Activated CD8-positive, alpha-beta memory T cell treated with anti-CD3 and anti-CD28 coated beads, Interleukin-2, amount 50 U/mL, for 48 hours (primary cell): ENCODE measurements at regions not wholly inside any gene's neighbourhood (a gene's known extent, or its start where the extent isn't known, plus 50 kb on each side); places are given as distances from the start of the nearest gene placed in this dataset.
"Not testable (repeated sequence)": the region's sequence is repeated elsewhere in the genome, so short reads cannot be mapped to it uniquely, and the experiment has no call there.

Source experiments
- DNase-seq: peaks from one replicate; pipeline ENCODE4 v3.0.0-alpha.2; 2020

- DNase-seq, result peak; percentile 91
Observed at GRCh38 chr22:25462474-25463346, 101.8 kb upstream of the GRK3 start.

- DNase-seq, result not testable (repeated sequence)
Observed at GRCh38 chr22:25463347-25463628, 101.2 kb upstream of the GRK3 start.

GRCh38 chr22:25464326-25464725, 100.1 kb upstream of the GRK3 start:
- not testable (repeated sequence) for DNase-seq

- DNase-seq, result no peak
Observed at GRCh38 chr22:25465949-25466348, 98.5 kb upstream of the GRK3 start.

- DNase-seq, result no peak
Observed at GRCh38 chr22:25472382-25472781, 92.1 kb upstream of the GRK3 start.

- no peak for DNase-seq
Observed at GRCh38 chr22:25475257-25476022, 89.0 kb upstream of the GRK3 start.

- no peak for DNase-seq
Observed at GRCh38 chr22:25477358-25477757, 87.1 kb upstream of the GRK3 start.

- no peak for DNase-seq
Observed at GRCh38 chr22:25478111-25478510, 86.4 kb upstream of the GRK3 start.

GRCh38 chr22:25478528-25478927, 85.9 kb upstream of the GRK3 start:
- no peak for DNase-seq

- DNase-seq, result not testable (repeated sequence)
Observed at GRCh38 chr22:25480868-25481267, 83.6 kb upstream of the GRK3 start.

GRCh38 chr22:25482091-25482760, 82.2 kb upstream of the GRK3 start:
- peak; percentile 37 for DNase-seq

- peak; percentile 26 for DNase-seq
Observed at GRCh38 chr22:25482868-25483639, 81.4 kb upstream of the GRK3 start.

GRCh38 chr22:25483931-25484330, 80.5 kb upstream of the GRK3 start:
- DNase-seq, result no peak

GRCh38 chr22:25484521-25485315, 79.8 kb upstream of the GRK3 start:
- DNase-seq, result peak; percentile 61

GRCh38 chr22:25485626-25486545, 78.6 kb upstream of the GRK3 start:
- DNase-seq, result peak; percentile 65

GRCh38 chr22:25487508-25487907, 77.0 kb upstream of the GRK3 start:
- no peak for DNase-seq

- peak; percentile 78 for DNase-seq
Observed at GRCh38 chr22:25488244-25489020, 76.0 kb upstream of the GRK3 start.

- DNase-seq, result no peak
Observed at GRCh38 chr22:25489947-25490346, 74.5 kb upstream of the GRK3 start.

GRCh38 chr22:25490896-25491295, 73.6 kb upstream of the GRK3 start:
- no peak for DNase-seq

GRCh38 chr22:25492162-25492561, 72.3 kb upstream of the GRK3 start:
- no peak for DNase-seq
